Activated naive CD4-positive, alpha-beta T cell treated with anti-CD3 and anti-CD28 coated beads, Interleukin-2, amount 50 U/mL, for 72 hours (primary cell): ENCODE measurements at regions not wholly inside any gene's neighbourhood (a gene's known extent, or its start where the extent isn't known, plus 50 kb on each side); places are given as distances from the start of the nearest gene placed in this dataset.
A peak's percentile ranks its signal among the peaks of the same experiment; 100 is the strongest.

Experiments used
- ATAC-seq, 2 donors: fragments of 150-1000 bp; cut with Tn5 transposase; 2 replicates each; pipeline ENCODE4 v1.10.0; 2021; ENCODE audit warnings: mild to moderate bottlenecking in 2 of 2, moderate library complexity in 2 of 2
- DNase-seq, 2 donors: peaks; one replicate each; pipeline ENCODE4 v3.0.0; 2021 to 2022; ENCODE audit warnings: low spot score in 2 of 2
- H3K27ac Mint-ChIP-seq, 2 donors: one replicate each; pipeline ENCODE4 v1.8.0; 2022; ENCODE audit warnings: mild to moderate bottlenecking in 2 of 2, mixed read lengths in 2 of 2
- H3K36me3 Mint-ChIP-seq, 2 donors: one replicate each; pipeline ENCODE4 v1.8.0; 2022; ENCODE audit warnings: mixed read lengths in 2 of 2
- H3K9me3 Mint-ChIP-seq, 2 donors: one replicate each; pipeline ENCODE4 v1.8.0; 2022; ENCODE audit warnings: mixed read lengths in 2 of 2

DNA sequence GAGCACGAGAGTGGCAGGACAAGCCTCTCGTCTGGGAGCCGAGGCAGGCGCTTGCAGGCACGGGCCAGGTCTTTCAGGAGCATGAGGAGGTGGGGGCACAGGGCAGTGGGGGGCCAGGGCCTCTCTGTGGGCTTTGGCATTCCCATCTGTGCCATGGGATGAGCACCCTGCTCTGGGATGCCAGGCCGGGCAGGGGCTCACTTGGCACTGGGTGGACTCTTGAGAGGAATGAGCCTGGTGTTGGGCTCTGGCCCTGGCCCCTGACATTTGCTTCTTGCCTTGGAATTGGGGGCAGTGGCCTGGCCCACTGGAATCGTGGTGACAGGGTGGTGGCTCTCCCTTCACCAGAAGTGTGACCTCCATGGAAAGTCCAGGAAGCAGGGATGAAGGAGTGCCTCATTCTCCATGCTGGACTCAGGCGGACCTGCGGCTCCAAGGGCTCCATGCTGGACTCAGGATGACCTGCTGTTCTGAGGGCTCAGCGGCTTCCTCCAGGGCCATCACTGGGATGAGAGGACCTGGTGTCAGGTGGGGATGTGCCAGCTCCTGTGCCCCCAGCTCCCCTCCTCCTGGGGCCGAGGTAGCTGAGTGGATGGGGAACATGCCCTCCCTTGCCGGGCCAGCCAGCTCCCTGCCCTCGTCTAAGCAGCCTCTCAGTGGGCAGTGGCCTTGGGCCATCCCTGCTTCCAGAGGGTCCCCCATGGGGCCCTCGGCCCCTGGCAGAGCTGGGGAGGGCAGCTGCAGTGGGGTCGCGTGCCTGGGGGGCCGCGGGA, 220.3 kb downstream of the KIF26A start:
- Mint-ChIP-seq H3K9me3 (no peaks in the 10 kb centered on the region), H3K27ac (no peak overlapping the region), H3K36me3 (no peaks in the 10 kb centered on the region)
- no peak for ATAC-seq
- DNase-seq, result no peak

DNA sequence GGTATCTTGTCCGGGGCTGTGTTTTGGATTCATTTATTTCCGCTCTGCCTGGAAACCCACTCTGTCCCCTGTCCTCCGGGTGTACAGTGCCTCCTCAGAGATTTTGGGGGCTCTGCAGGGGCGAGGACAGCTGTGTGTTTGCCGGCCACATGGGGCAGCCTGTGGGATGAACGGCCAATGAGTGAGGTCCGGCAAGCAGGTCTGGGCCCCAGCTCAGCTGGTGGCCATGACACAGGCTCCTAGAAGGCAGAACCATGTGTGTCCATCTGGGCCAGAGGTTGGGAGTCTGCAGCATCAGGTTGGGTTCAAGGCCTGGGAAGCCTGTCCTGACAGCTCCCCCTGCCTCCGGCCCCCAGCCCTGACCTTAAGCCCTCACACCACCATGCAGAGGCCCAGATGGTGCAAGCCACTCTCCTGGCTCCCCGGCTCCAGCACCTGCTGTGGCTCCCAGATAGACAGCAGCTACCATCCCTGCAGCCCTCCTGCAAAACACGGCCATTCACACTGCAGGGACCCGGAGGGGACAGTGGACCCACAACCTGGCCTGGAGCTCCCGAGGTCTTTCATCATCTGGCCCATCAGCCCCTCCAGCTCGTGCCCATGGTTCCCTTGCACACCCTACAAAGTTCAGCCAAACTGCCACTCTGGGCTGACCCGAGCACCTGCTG, 220.1 kb upstream of the C14orf180 start:
- Mint-ChIP-seq H3K27ac (peak overlapping the region in 1 of 2 donors; percentile 70), H3K9me3 (no peaks in the 10 kb centered on the region), H3K36me3 (no peaks in the 10 kb centered on the region)
- ATAC-seq (no peak), DNase-seq (no peak)

GRCh38 chr14:104359969-104360442, 219.6 kb upstream of the C14orf180 start:
- Mint-ChIP-seq H3K36me3 (no peaks in the 10 kb centered on the region), H3K27ac (peak overlapping the region in 1 of 2 donors; percentile 70), H3K9me3 (no peaks in the 10 kb centered on the region)
- ATAC-seq, result no peak
- DNase-seq, result no peak

- DNase-seq (no peak), ATAC-seq (no peak)
- Mint-ChIP-seq H3K9me3 (no peaks in the 10 kb centered on the region), H3K36me3 (no peaks in the 10 kb centered on the region), H3K27ac (peak overlapping the region in 1 of 2 donors; percentile 70)
These were observed 219.1 kb upstream of the C14orf180 start for GRCh38 chr14:104360501-104360900.

GRCh38 chr14:104361101-104361591, 218.4 kb upstream of the C14orf180 start:
- ATAC-seq (no peak), DNase-seq (no peak)
- H3K9me3 Mint-ChIP-seq, result no peaks in the 10 kb centered on the region
- H3K36me3 Mint-ChIP-seq, result no peaks in the 10 kb centered on the region
- H3K27ac Mint-ChIP-seq, result peak overlapping the region in 1 of 2 donors; percentile 60

DNA sequence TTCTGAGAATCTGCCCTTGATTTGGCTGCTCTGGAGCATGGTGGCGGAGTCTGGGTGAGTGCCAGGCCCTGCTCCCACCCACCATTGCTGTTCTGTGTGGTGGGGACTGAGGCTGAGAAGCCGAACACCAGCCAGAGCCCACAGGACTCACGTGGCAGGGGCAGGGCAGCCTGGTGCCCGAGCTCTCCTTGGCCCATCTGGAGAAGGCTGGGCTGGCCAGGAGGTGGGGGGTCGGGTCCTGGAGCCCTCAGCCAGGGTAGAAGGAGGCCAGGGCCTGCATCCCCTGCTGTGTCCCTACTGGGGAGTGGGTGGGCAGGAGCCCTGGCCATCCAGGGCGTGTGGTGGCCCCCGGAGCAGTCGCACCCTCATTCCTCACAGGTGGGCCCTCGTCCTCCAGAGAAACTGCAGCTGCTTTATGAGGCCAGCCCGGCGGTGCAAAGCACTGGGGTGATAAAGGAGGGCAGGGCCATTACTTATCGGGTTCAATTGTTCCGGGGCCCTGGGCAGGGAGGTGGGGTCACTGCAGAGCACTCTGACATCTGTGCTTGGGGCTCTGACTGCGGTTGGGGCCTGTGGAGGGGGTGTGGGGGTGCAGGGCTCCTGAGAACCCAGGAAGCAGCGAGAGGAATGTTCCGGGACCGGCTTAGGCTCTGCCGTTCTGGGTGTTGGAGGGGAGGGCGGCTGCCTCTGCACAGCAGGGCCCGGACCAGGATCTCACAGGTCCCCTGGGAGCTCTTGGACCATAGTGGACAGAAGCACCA, 217.5 kb upstream of the C14orf180 start:
- ATAC-seq, result no peak
- no peak for DNase-seq
- Mint-ChIP-seq H3K27ac (no peak overlapping the region), H3K9me3 (peaks cover 0 to 4% of the 10 kb centered on the region in 2 donors), H3K36me3 (no peaks in the 10 kb centered on the region)

GRCh38 chr14:104362761-104363605, 216.6 kb upstream of the C14orf180 start:
- no peak for DNase-seq

GRCh38 chr14:104363891-104364760, 215.4 kb upstream of the C14orf180 start:
- ATAC-seq (no peak), DNase-seq (peak in 1 of 2 donors; percentile 31)
- H3K9me3 Mint-ChIP-seq, result peaks cover 0 to 4% of the 10 kb centered on the region in 2 donors
- no peak overlapping the region for H3K27ac Mint-ChIP-seq
- no peaks in the 10 kb centered on the region for H3K36me3 Mint-ChIP-seq

More at GRCh38 chr14:104362761-104363605, 216.6 kb upstream of the C14orf180 start:
- H3K9me3 Mint-ChIP-seq, result peaks cover 0 to 4% of the 10 kb centered on the region in 2 donors
- H3K27ac Mint-ChIP-seq, result no peak overlapping the region
- ATAC-seq, result no peak
- no peaks in the 10 kb centered on the region for H3K36me3 Mint-ChIP-seq

- ATAC-seq, result no peak
- no peak for DNase-seq
- H3K9me3 Mint-ChIP-seq, result peaks cover 0 to 4% of the 10 kb centered on the region in 2 donors
- no peaks in the 10 kb centered on the region for H3K36me3 Mint-ChIP-seq
- H3K27ac Mint-ChIP-seq, result no peak overlapping the region
These were observed 214.7 kb upstream of the C14orf180 start for GRCh38 chr14:104364830-104365229.

DNA sequence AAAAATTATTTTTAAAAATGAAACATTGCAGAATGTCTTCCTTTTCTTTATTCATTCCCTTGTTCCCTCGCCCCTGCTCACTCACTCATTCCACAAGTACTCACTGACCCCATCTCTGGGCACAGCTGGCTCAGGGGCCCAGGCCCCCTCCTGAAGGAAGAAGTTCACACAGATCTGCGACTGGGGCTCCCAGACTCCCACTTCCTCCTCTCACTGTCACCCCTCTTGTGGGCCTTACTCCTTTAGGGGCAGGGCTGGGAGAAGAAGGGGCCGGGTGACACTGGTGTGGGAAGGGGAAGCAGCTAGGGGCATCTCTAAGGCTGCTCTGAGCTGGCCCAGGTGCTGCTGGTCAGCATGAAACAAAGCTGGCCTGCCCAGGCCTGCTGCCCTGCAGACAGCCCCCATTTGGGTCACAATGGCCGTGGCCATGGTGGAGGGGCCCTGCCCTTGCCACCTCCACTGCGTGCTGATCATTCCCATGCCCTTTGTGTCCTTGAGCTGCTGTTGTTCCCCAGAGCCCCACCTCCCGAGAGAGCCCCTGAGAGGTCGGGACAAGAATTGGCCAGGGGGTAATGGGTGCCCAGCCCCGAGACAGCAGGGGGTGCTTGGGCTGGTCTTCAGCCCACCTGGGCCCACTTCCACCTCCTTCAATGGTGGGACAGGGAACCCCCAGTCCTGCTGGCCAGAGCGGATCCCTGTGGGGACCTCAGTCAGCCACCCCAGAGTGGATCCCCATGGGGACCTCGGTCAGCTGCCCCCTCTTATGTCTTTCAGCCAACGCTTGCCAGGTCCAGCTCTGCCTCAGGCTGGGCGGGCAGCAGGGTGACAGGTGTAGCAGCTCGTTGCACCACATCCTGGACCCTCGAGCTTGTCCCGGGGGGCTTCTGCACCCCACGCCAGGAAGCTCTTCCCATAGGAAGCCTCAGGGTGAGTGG, 212.4 kb upstream of the C14orf180 start:
- Mint-ChIP-seq H3K27ac (no peak overlapping the region), H3K36me3 (no peaks in the 10 kb centered on the region), H3K9me3 (peaks cover 0 to 4% of the 10 kb centered on the region in 2 donors)
- no peak for ATAC-seq
- DNase-seq, result no peak

GRCh38 chr14:104367866-104368750, 211.5 kb upstream of the C14orf180 start:
- no peaks in the 10 kb centered on the region for H3K36me3 Mint-ChIP-seq

GRCh38 chr14:104368751-104369100, 210.8 kb upstream of the C14orf180 start:
- Mint-ChIP-seq H3K27ac (no peak overlapping the region), H3K9me3 (peaks cover 0 to 4% of the 10 kb centered on the region in 2 donors), H3K36me3 (no peaks in the 10 kb centered on the region)
- ATAC-seq (no peak), DNase-seq (no peak)

More at GRCh38 chr14:104367866-104368750, 211.5 kb upstream of the C14orf180 start:
- H3K9me3 Mint-ChIP-seq, result peaks cover 0 to 4% of the 10 kb centered on the region in 2 donors
- DNase-seq (no peak), ATAC-seq (no peak)
- no peak overlapping the region for H3K27ac Mint-ChIP-seq

- Mint-ChIP-seq H3K9me3 (peaks cover 0 to 4% of the 10 kb centered on the region in 2 donors), H3K27ac (no peak overlapping the region), H3K36me3 (no peaks in the 10 kb centered on the region)
- DNase-seq (no peak), ATAC-seq (no peak)
These were observed 210.4 kb upstream of the C14orf180 start for GRCh38 chr14:104369208-104369607.
